PC-3 (cell line): ENCODE measurements at regions not wholly inside any gene's neighbourhood (a gene's known extent, or its start where the extent isn't known, plus 50 kb on each side); places are given as distances from the start of the nearest gene placed in this dataset.

ENCODE experiments used
- ATAC-seq: fragments of 200-7000 bp; cut with Tn5 transposase; 2 replicates; pipeline ENCODE4 v1.9.1; 2020; ENCODE audit warnings: mild to moderate bottlenecking, moderate library complexity
- BruUV-seq: library from RNA; stranded (reverse); fragments of 400-500 nt; replicated peaks from 2 replicates; lab custom pipeline; 2021; lab: Mats Ljungman, UMichigan
- CTCF ChIA-PET: fragments of 300-600 bp; sonication (Branson Sonifier 250); formaldehyde crosslinking; loops from one replicate; lab custom pipeline; 2022; ENCODE audit warnings: antibody characterized with exemption; lab: Charles Lee
- POLR2A ChIA-PET: fragments of 300-600 bp; sonication (Branson Sonifier 250); formaldehyde crosslinking; loops from one replicate; lab custom pipeline; 2022; ENCODE audit warnings: antibody characterized with exemption; ENCODE audit not compliant: unreplicated experiment; lab: Charles Lee
- DNase-seq: peaks from one replicate; pipeline ENCODE4 v3.0.0-alpha.2; 2015
- H2AFZ ChIP-seq: fragments of 300-600 bp; sonication (generic); 2 replicates; pipeline ENCODE4 v1.6.0; 2016; ENCODE audit warnings: antibody characterized with exemption, low read length
- H3F3A ChIP-seq: fragments of 300-600 bp; sonication (generic); one replicate; pipeline ENCODE4 v1.6.0; 2017; ENCODE audit warnings: antibody characterized with exemption, low read length, control low read depth, mild to moderate bottlenecking; ENCODE audit not compliant: unreplicated experiment
- H3K27ac ChIP-seq: fragments of 300-600 bp; sonication (generic); 2 replicates; pipeline ENCODE4 v1.5.1; 2016; ENCODE audit warnings: mild to moderate bottlenecking, low read length
- H3K27me3 ChIP-seq: fragments of 300-600 bp; sonication (generic); 2 replicates; pipeline ENCODE4 v1.6.1; 2016; ENCODE audit warnings: low read length, mixed read lengths
- H3K36me3 ChIP-seq: fragments of 300-600 bp; sonication (generic); 2 replicates; pipeline ENCODE4 v1.6.1; 2016; ENCODE audit warnings: low read depth, mixed run types, low read length, mixed read lengths
- H3K4me1 ChIP-seq: fragments of 300-600 bp; sonication (generic); 2 replicates; pipeline ENCODE4 v1.5.1; 2016; ENCODE audit warnings: low read length; ENCODE audit not compliant: insufficient read depth
- H3K4me2 ChIP-seq: fragments of 300-600 bp; sonication (generic); 2 replicates; pipeline ENCODE4 v1.6.0; 2016; ENCODE audit warnings: low read length
- H3K4me3 ChIP-seq: fragments of 300-600 bp; sonication (generic); 2 replicates; pipeline ENCODE4 v1.5.1; 2016; ENCODE audit warnings: mild to moderate bottlenecking, low read length, mixed read lengths
- H3K79me2 ChIP-seq: fragments of 300-600 bp; sonication (generic); 2 replicates; pipeline ENCODE4 v1.6.1; 2017; ENCODE audit warnings: low read length, mixed read lengths
- H3K9ac ChIP-seq: fragments of 300-600 bp; sonication (generic); 2 replicates; pipeline ENCODE4 v1.6.0; 2016; ENCODE audit warnings: mild to moderate bottlenecking, low read length
- H3K9me2 ChIP-seq: fragments of 300-600 bp; sonication (generic); replicated peaks from 2 replicates; pipeline ENCODE4 v1.6.1; 2016; ENCODE audit warnings: mixed run types, low read length, mixed read lengths
- H3K9me3 ChIP-seq: fragments of 300-600 bp; sonication (generic); 2 replicates; pipeline ENCODE4 v1.6.1; 2016; ENCODE audit warnings: low read length, mixed read lengths
- H4K20me1 ChIP-seq: fragments of 300-600 bp; sonication (generic); 2 replicates; pipeline ENCODE4 v1.6.1; 2016; ENCODE audit warnings: low read length, mixed read lengths
- CTCF ChIP-seq: fragments of 300-600 bp; sonication (generic); conservative IDR thresholded peaks from 2 replicates; pipeline ENCODE4 v1.5.1; 2017; ENCODE audit warnings: antibody characterized with exemption, low read depth, mild to moderate bottlenecking, low read length
- EZH2 ChIP-seq: fragments of 300-600 bp; sonication (generic); IDR thresholded peaks from one replicate; pipeline ENCODE4 v1.6.1; 2017; ENCODE audit warnings: antibody characterized with exemption, mild to moderate bottlenecking, low read length; ENCODE audit not compliant: unreplicated experiment
- EZH2phosphoT487 ChIP-seq: fragments of 300-600 bp; sonication (generic); IDR thresholded peaks from 2 replicates; pipeline ENCODE4 v1.6.1; 2018; ENCODE audit warnings: mild to moderate bottlenecking, antibody characterized with exemption, low read length, borderline replicate concordance
- intact Hi-C: fragments of 100-400 bp; cut with micrococcal nuclease; formaldehyde crosslinking; loops from 2 replicates; pipeline ENCODE4 v1.9.0; 2023

DNA sequence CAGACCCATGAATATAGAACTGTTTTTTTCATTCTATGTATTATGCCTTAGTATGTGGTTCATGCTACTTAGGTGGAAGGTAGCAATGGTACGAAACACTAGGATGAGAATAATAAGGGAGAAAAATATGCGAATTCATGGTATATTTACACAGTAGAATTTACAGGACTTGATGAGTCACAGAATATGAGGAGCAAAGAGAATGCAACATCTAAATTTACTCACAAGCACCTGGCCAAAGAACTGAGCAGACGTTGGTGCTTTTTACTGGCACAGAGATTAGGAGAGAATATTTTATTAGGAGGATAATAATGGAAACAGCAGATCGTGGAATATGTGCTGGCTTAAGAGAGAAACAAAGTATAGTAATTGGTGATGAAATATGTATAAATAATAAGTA, 785.4 kb upstream of the ROBO1 start:
- CTCF ChIA-PET = no interaction called here
- no TSS peak for BruUV-seq
- Histone ChIP-seq H2AFZ (no peak overlapping the region), H3K4me2 (peak overlapping the region; percentile 64), H3K4me3 (no peak overlapping the region), H3K79me2 (no peaks in the 10 kb centered on the region), H3K27me3 (no peaks in the 10 kb centered on the region), H3K4me1 (peaks cover 13% of the 10 kb centered on the region), H3K36me3 (no peaks in the 10 kb centered on the region), H4K20me1 (no peaks in the 10 kb centered on the region), H3K27ac (no peak overlapping the region), H3K9ac (no peak overlapping the region), H3K9me2 (no peaks in the 10 kb centered on the region), H3K9me3 (no peaks in the 10 kb centered on the region), H3F3A (no peaks in the 10 kb centered on the region)
- DNase-seq (peak; percentile 85), ATAC-seq (peak; percentile 99)
- intact Hi-C loops = no loop called here
- TF ChIP-seq EZH2phosphoT487 = no peak
- no peak for TF ChIP-seq CTCF
- no peak for TF ChIP-seq EZH2
- POLR2A ChIA-PET = no interaction called here

GRCh38 chr3:80550174-80550573, 782.4 kb upstream of the ROBO1 start:
- CTCF ChIA-PET = no interaction called here
- no peak overlapping the region for H3K27ac ChIP-seq

DNA sequence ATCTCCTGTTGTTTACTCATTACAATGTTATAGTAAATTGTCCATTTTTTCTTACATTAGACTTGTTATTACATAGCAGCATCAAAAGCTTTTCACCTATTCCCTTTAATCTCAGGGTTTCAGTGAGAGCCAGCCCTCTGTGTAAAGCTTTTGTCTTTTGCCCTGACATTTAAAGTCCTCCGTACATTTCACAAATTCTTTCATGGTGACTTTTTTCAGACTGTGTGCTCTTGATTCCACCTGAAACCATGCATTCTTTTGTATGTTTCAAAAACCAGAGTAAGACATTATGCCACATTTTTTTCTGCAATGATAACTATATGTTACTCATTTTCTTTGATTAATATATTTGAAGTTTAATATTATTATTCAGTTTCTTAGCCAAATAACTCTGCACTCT, 781.4 kb upstream of the ROBO1 start:
- intact Hi-C loops = no loop called here
- BruUV-seq = no TSS peak
- Histone ChIP-seq H3K36me3 (no peaks in the 10 kb centered on the region), H3K4me3 (no peak overlapping the region), H3K4me1 (peaks cover 13% of the 10 kb centered on the region), H3K79me2 (no peaks in the 10 kb centered on the region), H3K4me2 (no peak overlapping the region), H3K27me3 (no peaks in the 10 kb centered on the region), H3K9ac (no peak overlapping the region), H3K9me3 (no peaks in the 10 kb centered on the region), H3K27ac (no peak overlapping the region), H4K20me1 (no peaks in the 10 kb centered on the region), H2AFZ (no peak overlapping the region), H3K9me2 (no peaks in the 10 kb centered on the region), H3F3A (no peaks in the 10 kb centered on the region)
- ATAC-seq = no peak
- POLR2A ChIA-PET = no interaction called here
- CTCF ChIA-PET = no interaction called here
- DNase-seq = no peak
- no peak for TF ChIP-seq CTCF

More at GRCh38 chr3:80550174-80550573, 782.4 kb upstream of the ROBO1 start:
- Histone ChIP-seq H3K4me3 (no peak overlapping the region), H4K20me1 (no peaks in the 10 kb centered on the region), H2AFZ (no peak overlapping the region), H3K79me2 (no peaks in the 10 kb centered on the region), H3F3A (no peaks in the 10 kb centered on the region), H3K36me3 (no peaks in the 10 kb centered on the region), H3K9me3 (no peaks in the 10 kb centered on the region), H3K9ac (no peak overlapping the region), H3K9me2 (no peaks in the 10 kb centered on the region), H3K4me2 (no peak overlapping the region), H3K4me1 (peaks cover 13% of the 10 kb centered on the region), H3K27me3 (no peaks in the 10 kb centered on the region)
- ATAC-seq (no peak), DNase-seq (no peak)
- TF ChIP-seq EZH2 (no peak), EZH2phosphoT487 (no peak), CTCF (no peak)
- BruUV-seq = no TSS peak
- POLR2A ChIA-PET = no interaction called here
- intact Hi-C loops = no loop called here
